AG04450 (cell line): ENCODE measurements at regions not wholly inside any gene's neighbourhood (a gene's known extent, or its start where the extent isn't known, plus 50 kb on each side); places are given as distances from the start of the nearest gene placed in this dataset.
A peak's percentile ranks its signal among the peaks of the same experiment; 100 is the strongest.

Experiments used
- CTCF ChIA-PET: fragments of 300-600, 350-600 bp; formaldehyde crosslinking; extraction: SDS; loops from one replicate; lab custom pipeline; 2022; ENCODE audit warnings: antibody characterized with exemption, inconsistent platforms; lab: Charles Lee
- POLR2A ChIA-PET: fragments of 350-600 bp; formaldehyde crosslinking; extraction: SDS; loops from one replicate; lab custom pipeline; 2021; ENCODE audit warnings: antibody characterized with exemption, inconsistent platforms; lab: Yijun Ruan, JAX
- DNase-seq: peaks from one replicate; pipeline ENCODE4 v3.0.0-alpha.2; 2011; ENCODE audit warnings: low read depth, low spot score
- H3K27ac ChIP-seq: one replicate; pipeline ENCODE4 v1.5.1; 2012; ENCODE audit warnings: low read depth, low read length, control low read depth
- H3K27me3 ChIP-seq: one replicate; pipeline ENCODE4 v1.6.0; 2012; ENCODE audit warnings: low read length; ENCODE audit not compliant: control insufficient read depth, insufficient read depth
- H3K4me3 ChIP-seq: 2 replicates; pipeline ENCODE4 v1.5.1; 2011; ENCODE audit warnings: mild to moderate bottlenecking, low read depth, low read length, control low read depth
- H3K9me3 ChIP-seq: 2 replicates; pipeline ENCODE4 v1.5.1; 2012; ENCODE audit warnings: low read length; ENCODE audit not compliant: control insufficient read depth, insufficient read depth
- CTCF ChIP-seq: IDR thresholded peaks from 2 replicates; pipeline ENCODE4 v1.5.1; 2011; ENCODE audit warnings: low read depth, low read length, control low read depth, inconsistent platforms

GRCh38 chr6:134848076-134848475 is 101.8 kb downstream of the ALDH8A1 start:
- POLR2A ChIA-PET: no interaction called here
- DNase-seq: no peak
- no peaks in the 10 kb centered on the region for H3K27me3 ChIP-seq
- H3K4me3 ChIP-seq: no peak overlapping the region
- no peak for TF ChIP-seq CTCF
- H3K9me3 ChIP-seq: no peaks in the 10 kb centered on the region; the same call in 1 of the 2 replicates
- no peak overlapping the region for H3K27ac ChIP-seq
- CTCF ChIA-PET: no interaction called here

GRCh38 chr6:134846865-134847264 is 103.0 kb downstream of the ALDH8A1 start:
- ChIA-PET CTCF (no interaction called here), POLR2A (interaction anchor here (1.0 to 1.4 kb wide), 2 partner anchors 20 to 62 kb away, joined by 4 read pairs; no protein-coding TSS in a partner anchor)
- Histone ChIP-seq H3K27ac (no peak overlapping the region), H3K9me3 (no peaks in the 10 kb centered on the region; the same call in 1 of the 2 replicates), H3K4me3 (no peak overlapping the region), H3K27me3 (no peaks in the 10 kb centered on the region)
- TF ChIP-seq CTCF: no peak
- DNase-seq: no peak

GRCh38 chr6:134846031-134846430 is 103.9 kb downstream of the ALDH8A1 start:
- no peak for TF ChIP-seq CTCF
- no peaks in the 10 kb centered on the region; the same call in 1 of the 2 replicates for H3K9me3 ChIP-seq
- ChIA-PET POLR2A (interaction anchor here (0.7 to 1.4 kb wide), 5 partner anchors 9 to 63 kb away, joined by 4 to 6 read pairs (median 4); no protein-coding TSS in a partner anchor), CTCF (no interaction called here)
- H3K27me3 ChIP-seq: no peaks in the 10 kb centered on the region
- H3K27ac ChIP-seq: no peak overlapping the region
- no peak overlapping the region for H3K4me3 ChIP-seq
- peak; percentile 43 for DNase-seq

GRCh38 chr6:134844120-134844519 is 105.8 kb downstream of the ALDH8A1 start:
- ChIA-PET POLR2A (no interaction called here), CTCF (no interaction called here)
- DNase-seq: no peak
- Histone ChIP-seq H3K27ac (no peak overlapping the region), H3K4me3 (no peak overlapping the region), H3K27me3 (no peaks in the 10 kb centered on the region), H3K9me3 (no peaks in the 10 kb centered on the region)
- no peak for TF ChIP-seq CTCF

- ChIA-PET POLR2A (no interaction called here), CTCF (interaction anchor here (0.7 to 1.2 kb wide), 3 partner anchors 662 to 777 kb away, joined by 3 to 4 read pairs (median 3); no protein-coding TSS in a partner anchor)
- no peak for DNase-seq
- H3K27me3 ChIP-seq: no peaks in the 10 kb centered on the region
- H3K9me3 ChIP-seq: no peaks in the 10 kb centered on the region
- no peak overlapping the region for H3K4me3 ChIP-seq
- TF ChIP-seq CTCF: no peak
- H3K27ac ChIP-seq: no peak overlapping the region
These were observed 109.6 kb downstream of the ALDH8A1 start for GRCh38 chr6:134840086-134840867.
